GM23248 (cell line): ENCODE measurements at regions not wholly inside any gene's neighbourhood (a gene's known extent, or its start where the extent isn't known, plus 50 kb on each side); places are given as distances from the start of the nearest gene placed in this dataset.
"Not testable (repeated sequence)": the region's sequence is repeated elsewhere in the genome, so short reads cannot be mapped to it uniquely, and the experiment has no call there.

Experiments
- EZH2 ChIP-seq: fragments of 200-600 bp; sonication (generic); IDR thresholded peaks from 2 replicates; pipeline ENCODE4 v1.6.1; 2018; ENCODE audit warnings: antibody characterized with exemption, mild to moderate bottlenecking; ENCODE audit not compliant: insufficient read depth, poor library complexity, severe bottlenecking
- EZH2phosphoT487 ChIP-seq: fragments of 200-600 bp; sonication (generic); IDR thresholded peaks from 2 replicates; pipeline ENCODE4 v1.6.1; 2018; ENCODE audit warnings: antibody characterized with exemption, moderate library complexity, mild to moderate bottlenecking, low read depth; ENCODE audit not compliant: insufficient read depth

DNA sequence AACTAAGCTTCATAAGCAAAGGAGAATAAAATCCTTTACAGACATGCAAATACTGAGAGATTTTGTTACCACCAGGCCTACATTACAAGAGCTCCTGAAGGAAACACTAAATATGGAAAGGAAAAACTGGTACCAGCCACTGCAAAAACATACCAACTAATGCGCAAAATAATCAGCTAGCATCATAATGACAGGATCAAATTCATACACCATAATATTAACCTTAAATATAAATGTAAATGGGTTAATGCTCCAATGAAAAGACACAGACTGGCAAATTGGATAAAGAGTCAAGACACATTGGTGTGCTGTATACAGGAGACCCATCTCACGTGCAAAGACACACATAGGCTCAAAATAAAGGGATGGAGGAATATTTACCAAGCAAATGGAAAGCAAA is 80.3 kb upstream of the SLC35F3 start:
- not testable (repeated sequence) for TF ChIP-seq EZH2, EZH2phosphoT487
